ENCODE measurements at regions not wholly inside any gene's neighbourhood (a gene's known extent, or its start where the extent isn't known, plus 50 kb on each side); places are given as distances from the start of the nearest gene placed in this dataset.
"Not testable (repeated sequence)": the region's sequence is repeated elsewhere in the genome, so short reads cannot be mapped to it uniquely, and the experiment has no call there.

GRCh38 chr3:72171946-72172345 is 387.0 kb upstream of the PROK2 start:
- H3K4me3 ChIP-seq (ENCODE audit: low read depth, low read length): no peak overlapping the region

GRCh38 chr3:72171463-72171881 is 386.5 kb upstream of the PROK2 start:
- H3K4me3 ChIP-seq (ENCODE audit: low read depth, low read length): no peak overlapping the region

GRCh38 chr3:72169561-72170472 is 384.9 kb upstream of the PROK2 start:
- H3K4me3 ChIP-seq (ENCODE audit: low read depth, low read length): no peak overlapping the region

GRCh38 chr3:72169120-72169519 is 384.2 kb upstream of the PROK2 start:
- H3K4me3 ChIP-seq (ENCODE audit: low read depth, low read length): no peak overlapping the region

DNA sequence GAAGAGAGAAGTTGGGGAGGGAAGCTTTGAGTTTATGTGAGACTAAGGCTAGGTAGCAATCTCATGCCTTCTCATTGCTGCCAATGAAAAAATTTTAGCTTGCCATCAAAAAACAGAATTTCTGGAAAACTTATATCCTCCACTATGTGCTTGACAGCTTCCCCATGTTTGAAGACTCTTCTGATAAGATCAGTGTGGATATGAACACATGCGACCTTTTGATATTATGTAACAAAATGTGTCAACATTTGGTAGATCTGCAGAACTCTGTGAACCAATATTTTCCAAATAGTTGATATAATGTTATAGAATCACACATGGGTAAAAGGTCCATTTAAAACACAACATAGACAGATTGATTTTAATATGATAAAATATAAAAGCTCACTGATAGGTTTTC is 380.9 kb upstream of the PROK2 start:
- H3K4me3 ChIP-seq (ENCODE audit: low read depth, low read length): no peak overlapping the region

- no peak overlapping the region for H3K4me3 ChIP-seq (ENCODE audit: low read depth, low read length)
Measured at GRCh38 chr3:72165317-72165716, 380.4 kb upstream of the PROK2 start.

DNA sequence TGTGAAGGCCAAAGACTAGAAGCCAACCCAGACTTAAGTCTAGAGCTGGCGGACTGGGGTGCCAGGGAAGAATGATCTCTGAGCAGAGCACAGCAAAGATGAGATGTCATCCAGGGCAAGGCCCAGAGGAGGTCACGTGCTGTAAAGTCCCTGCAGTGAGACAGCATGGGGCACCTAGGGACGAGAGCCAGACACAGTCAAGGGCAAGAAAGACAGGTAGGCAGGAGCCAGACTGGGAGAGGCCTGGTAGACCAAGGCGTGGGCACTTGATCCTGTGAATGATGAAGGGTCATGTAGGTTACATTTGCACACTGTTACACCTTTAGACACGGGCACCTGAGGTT is 379.7 kb upstream of the PROK2 start:
- H3K4me3 ChIP-seq (ENCODE audit: low read depth, low read length): no peak overlapping the region

- no peak overlapping the region for H3K4me3 ChIP-seq (ENCODE audit: low read depth, low read length)
Measured at GRCh38 chr3:72163809-72164634, 379.1 kb upstream of the PROK2 start.

DNA sequence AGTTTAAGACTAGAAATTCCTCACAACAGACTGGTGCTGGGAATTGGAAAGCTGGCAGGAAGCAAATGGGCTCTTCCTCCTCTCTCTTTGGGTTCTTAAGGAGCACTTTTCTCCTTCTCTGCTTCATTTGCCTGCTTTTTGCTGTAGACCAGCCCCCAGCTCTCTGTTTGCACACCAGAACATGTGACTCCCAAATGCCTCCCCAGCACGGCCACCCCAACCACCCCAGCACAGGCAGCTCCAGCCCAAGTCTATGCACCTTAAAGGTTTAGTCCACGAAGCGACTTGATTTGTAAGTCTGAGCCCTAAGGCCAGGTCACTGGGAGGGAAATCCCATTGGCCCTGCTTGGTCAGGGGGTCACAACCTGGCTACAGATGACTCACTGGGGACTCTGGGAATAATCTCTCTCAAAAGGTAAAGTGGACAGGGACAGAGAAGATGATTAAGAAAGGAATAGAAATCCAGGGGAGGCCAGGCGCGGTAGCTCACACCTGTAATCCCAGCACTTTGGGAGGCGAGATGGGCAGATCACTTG is 377.8 kb upstream of the PROK2 start:
- H3K4me3 ChIP-seq (ENCODE audit: low read depth, low read length): no peak overlapping the region

GRCh38 chr3:72161881-72162595 is 377.1 kb upstream of the PROK2 start:
- no peak overlapping the region for H3K4me3 ChIP-seq (ENCODE audit: low read depth, low read length)

DNA sequence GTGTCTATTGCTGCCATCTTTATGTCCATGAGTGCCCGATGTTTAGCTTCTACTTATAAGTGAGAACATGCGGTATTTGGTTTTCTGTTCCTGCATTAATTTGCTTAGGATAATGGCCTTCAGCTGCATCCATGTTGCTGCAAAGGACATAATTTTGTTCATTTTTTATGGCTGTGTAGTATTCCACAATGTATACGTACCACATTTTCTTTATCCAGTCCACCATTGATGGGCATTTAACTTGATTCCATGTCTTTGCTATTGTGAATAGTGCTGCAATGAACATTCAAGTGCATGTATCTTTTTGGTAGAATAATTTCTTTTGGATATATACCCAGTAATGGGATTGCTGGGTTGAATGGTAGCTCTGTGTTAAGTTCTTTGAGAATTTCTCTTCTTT is 376.3 kb upstream of the PROK2 start:
- not testable (repeated sequence) for H3K4me3 ChIP-seq (ENCODE audit: low read depth, low read length)

DNA sequence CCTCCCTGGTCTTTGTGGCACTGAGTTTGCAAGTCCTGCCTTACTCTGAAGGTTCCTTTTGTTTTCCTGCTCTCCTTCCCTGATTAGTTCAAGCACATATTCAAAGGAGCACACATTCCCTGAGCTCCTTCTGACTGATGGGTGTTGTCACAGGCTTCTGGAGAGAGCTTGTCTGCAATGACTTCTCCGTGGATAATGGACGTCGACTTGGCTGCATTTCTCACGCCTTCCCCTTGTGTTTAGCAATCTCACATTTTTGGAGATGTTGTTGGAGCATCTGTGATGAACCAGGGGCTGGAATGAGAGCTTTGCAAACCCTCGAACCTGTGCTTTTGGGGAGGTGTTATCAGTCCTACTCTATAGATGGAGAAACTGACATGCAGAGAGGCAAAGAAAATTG is 375.4 kb upstream of the PROK2 start:
- no peak overlapping the region for H3K4me3 ChIP-seq (ENCODE audit: low read depth, low read length)

DNA sequence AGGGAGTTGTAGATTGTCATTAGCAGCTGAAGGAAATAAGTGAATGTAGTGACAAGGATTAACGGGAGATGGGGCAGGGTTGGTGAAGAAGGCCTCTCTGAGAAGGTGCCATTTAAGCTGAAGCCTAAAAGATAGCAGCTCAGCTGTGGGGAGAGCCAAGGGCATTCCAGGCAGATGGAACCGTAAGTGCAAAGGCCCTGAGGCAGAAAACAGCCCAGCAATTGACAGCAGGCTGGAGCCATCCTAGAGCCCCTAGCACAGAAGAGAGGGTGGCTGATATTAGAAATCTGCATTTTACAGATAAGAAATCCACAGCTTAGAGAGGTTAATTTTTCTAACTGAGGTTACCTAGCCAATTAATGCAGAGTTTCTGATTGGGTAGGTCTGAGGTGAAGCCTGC is 374.5 kb upstream of the PROK2 start:
- no peak overlapping the region for H3K4me3 ChIP-seq (ENCODE audit: low read depth, low read length)

DNA sequence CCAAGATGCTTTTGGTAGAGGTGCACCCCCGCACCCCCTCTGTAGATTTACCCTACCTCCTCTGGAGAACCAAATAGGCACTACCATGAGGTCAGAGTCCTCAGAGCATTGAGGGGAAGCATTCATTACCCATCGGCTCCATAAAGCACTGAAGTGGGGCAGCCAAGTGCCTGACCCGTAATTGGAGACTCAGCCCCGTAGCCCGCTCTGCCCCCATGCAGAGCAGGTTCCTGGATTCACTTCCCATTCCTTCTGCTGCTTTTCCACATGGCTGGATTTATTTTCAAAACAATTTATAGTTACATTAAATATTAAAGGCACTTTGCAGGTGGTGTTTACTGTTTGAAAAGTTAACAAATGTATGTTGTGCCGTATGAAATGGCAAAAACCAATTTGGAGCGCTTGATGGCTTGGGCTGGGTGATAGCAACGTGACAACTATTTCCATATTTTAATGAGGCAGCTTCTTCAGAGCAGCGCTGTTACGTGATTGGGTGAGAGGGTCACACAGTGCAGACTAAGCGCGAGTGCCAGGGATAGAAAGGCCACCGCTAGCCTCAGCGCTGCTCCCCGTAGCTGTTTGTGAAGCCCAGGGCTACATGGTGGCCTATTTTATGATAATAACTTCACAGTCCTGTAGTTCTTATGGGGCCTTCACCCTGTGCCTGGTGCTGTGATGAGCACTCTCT is 373.8 kb upstream of the PROK2 start:
- no peak overlapping the region for H3K4me3 ChIP-seq (ENCODE audit: low read depth, low read length)

- no peak overlapping the region for H3K4me3 ChIP-seq (ENCODE audit: low read depth, low read length)
Measured at GRCh38 chr3:72157748-72158638, 373.0 kb upstream of the PROK2 start.

DNA sequence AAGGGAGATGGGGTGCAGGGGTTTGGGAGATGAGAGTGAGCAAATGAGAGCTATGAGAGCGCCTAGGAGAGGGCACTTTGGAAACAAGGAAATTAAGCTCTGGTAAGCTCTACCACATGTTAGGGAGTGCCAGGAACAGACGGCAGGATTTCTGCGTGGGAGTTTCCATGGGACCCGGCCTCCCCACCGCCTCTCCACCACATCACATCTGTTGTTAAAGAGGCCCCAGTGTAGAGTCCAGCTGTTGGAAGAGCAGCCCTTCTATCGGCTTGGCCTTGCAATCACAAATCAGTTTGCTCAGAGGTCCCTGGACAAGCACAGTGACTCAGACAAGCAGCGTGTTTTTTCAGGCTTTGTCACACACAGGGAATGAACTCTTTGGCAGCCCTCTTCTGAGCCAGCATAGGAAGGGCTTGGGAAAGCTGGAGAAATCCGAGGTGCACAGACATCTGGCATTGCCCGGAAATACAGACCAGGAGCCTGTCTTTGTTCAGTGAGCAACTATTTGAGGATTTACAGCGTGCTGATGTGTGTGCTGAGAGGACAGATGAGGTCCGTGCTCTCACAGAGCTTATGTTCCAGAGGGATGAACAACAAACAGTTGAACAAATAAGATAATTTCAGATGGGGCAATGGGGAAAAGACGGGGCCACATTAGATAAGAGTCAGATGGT is 370.6 kb upstream of the PROK2 start:
- H3K4me3 ChIP-seq (ENCODE audit: low read depth, low read length): no peak overlapping the region

DNA sequence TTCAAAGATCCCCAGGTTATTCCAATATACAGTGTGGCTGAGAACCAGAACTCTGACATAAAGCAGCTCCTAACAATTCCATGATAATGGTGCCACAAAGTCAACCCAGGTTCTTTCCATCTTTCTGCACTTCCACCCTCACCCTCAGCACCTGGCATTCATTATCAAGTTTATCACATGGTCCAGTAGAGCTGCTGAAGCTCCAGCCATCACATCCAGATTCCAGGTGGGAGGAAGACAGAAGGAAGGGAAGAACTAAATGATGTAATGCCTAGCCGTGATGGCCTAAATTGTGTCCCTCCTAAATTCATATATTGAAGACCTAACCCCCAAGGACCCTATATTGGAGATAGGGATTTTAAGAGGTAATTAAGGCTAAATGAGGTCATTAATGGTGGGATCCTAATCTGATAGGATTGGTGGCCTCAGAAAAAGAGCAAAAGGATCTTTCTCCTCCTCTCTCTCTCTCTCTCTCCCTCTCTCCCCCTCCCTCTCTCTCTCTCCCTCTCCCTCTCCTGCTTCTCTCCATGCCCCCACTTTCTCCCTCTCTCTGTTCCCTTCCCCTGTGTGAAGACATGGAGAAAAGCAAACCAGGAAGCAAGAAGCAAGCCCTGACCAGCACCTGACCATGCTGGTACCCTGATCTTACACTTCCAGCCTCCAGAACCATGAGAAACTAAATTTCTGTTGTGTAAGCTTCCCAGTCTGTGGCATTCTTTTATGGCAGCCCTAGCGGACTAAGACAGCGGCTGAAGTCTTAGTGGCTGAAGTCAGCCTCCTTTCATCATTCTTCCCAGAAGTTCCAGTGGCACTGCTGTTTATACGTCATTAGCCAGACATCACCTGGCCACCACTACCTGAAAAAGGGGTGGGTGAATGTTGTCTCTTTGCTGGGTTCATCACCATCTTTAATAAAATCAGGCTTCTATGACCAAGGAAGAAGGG is 369.7 kb upstream of the PROK2 start:
- no peak overlapping the region for H3K4me3 ChIP-seq (ENCODE audit: low read depth, low read length)

All from iPS-11a (cell line).